Peyer's patch (tissue), 4 donors: ENCODE measurements at regions not wholly inside any gene's neighbourhood (a gene's known extent, or its start where the extent isn't known, plus 50 kb on each side); places are given as distances from the start of the nearest gene placed in this dataset.

ENCODE experiments used
- POLR2A ChIP-seq, 2 donors: fragments of 450-650 bp; IDR thresholded peaks; one replicate each; pipeline ENCODE4 v1.5.1; 2017; ENCODE audit warnings: antibody characterized with exemption in 2 of 2, mild to moderate bottlenecking in 2 of 2, moderate library complexity in 2 of 2
- TF ChIP-seq, protein P1 (sequence below), 6 experiments: fragments of 450-650 bp in 4 of 6; fragments of 200-600 bp in 2 of 6; sonication (generic) in 1 of 6; IDR thresholded peaks; one replicate each; pipeline ENCODE4 v1.5.1; 2017 to 2019; ENCODE audit warnings: antibody characterized with exemption in 6 of 6, mild to moderate bottlenecking in 3 of 6, moderate library complexity in 1 of 6

DNA sequence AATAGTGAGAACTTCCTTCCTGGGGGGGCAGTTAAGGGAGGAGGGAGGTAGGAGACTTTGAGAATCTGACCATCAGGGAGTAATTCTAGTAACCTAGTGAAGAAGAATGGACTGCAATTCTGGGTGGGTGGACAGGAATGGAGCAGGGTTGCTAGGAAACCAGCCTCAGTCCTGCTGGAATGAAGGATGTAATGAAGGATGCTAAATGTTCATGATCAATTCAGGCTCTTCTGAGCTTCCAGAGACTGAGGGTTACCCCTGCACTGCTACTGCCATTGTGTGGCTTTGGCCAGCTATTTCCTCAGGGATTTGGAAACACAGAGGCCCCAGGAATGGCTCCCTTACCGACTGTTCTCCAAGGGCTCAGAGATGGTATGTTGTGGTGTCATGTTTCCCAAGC, 116.4 kb downstream of the UTP18 start:
- TF ChIP-seq, protein P1, sequence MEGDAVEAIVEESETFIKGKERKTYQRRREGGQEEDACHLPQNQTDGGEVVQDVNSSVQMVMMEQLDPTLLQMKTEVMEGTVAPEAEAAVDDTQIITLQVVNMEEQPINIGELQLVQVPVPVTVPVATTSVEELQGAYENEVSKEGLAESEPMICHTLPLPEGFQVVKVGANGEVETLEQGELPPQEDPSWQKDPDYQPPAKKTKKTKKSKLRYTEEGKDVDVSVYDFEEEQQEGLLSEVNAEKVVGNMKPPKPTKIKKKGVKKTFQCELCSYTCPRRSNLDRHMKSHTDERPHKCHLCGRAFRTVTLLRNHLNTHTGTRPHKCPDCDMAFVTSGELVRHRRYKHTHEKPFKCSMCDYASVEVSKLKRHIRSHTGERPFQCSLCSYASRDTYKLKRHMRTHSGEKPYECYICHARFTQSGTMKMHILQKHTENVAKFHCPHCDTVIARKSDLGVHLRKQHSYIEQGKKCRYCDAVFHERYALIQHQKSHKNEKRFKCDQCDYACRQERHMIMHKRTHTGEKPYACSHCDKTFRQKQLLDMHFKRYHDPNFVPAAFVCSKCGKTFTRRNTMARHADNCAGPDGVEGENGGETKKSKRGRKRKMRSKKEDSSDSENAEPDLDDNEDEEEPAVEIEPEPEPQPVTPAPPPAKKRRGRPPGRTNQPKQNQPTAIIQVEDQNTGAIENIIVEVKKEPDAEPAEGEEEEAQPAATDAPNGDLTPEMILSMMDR (IDR thresholded peaks at IDR 0.05), result no peak
- TF ChIP-seq POLR2A (IDR thresholded peaks at IDR 0.05), result no peak
